ENCODE measurements at regions not wholly inside any gene's neighbourhood (a gene's known extent, or its start where the extent isn't known, plus 50 kb on each side); places are given as distances from the start of the nearest gene placed in this dataset.

- H3K36me3 Mint-ChIP-seq (ENCODE audit: low read depth): no peaks in the 10 kb centered on the region
- intact Hi-C loops (cut with micrococcal nuclease): no loop called here
- H3K9me3 Mint-ChIP-seq: peaks cover 3% of the 10 kb centered on the region
- DNase-seq: no peak
- no peaks in the 10 kb centered on the region for H3K4me1 Mint-ChIP-seq
- H3K4me3 Mint-ChIP-seq: no peak overlapping the region
- no peak overlapping the region for H3K27ac Mint-ChIP-seq
- no peaks in the 10 kb centered on the region for H3K27me3 Mint-ChIP-seq
Observed at GRCh38 chr4:174040287-174040686, 243.2 kb downstream of the FBXO8 start.

GRCh38 chr4:174038481-174038880 is 245.0 kb downstream of the FBXO8 start:
- H3K36me3 Mint-ChIP-seq (ENCODE audit: low read depth): no peaks in the 10 kb centered on the region
- H3K27ac Mint-ChIP-seq: no peak overlapping the region
- H3K27me3 Mint-ChIP-seq: no peaks in the 10 kb centered on the region
- intact Hi-C loops (cut with micrococcal nuclease): no loop called here
- no peak overlapping the region for H3K4me3 Mint-ChIP-seq
- no peaks in the 10 kb centered on the region for H3K4me1 Mint-ChIP-seq
- DNase-seq: no peak
- H3K9me3 Mint-ChIP-seq: no peaks in the 10 kb centered on the region

GRCh38 chr4:174037631-174038030 is 245.8 kb downstream of the FBXO8 start:
- Mint-ChIP-seq H3K4me1 (no peaks in the 10 kb centered on the region), H3K36me3 (ENCODE audit: low read depth) (no peaks in the 10 kb centered on the region), H3K27ac (no peak overlapping the region), H3K9me3 (no peaks in the 10 kb centered on the region), H3K27me3 (no peaks in the 10 kb centered on the region), H3K4me3 (no peak overlapping the region)
- no peak for DNase-seq
- intact Hi-C loops (cut with micrococcal nuclease): no loop called here

GRCh38 chr4:174037049-174037448 is 246.4 kb downstream of the FBXO8 start:
- H3K9me3 Mint-ChIP-seq: no peaks in the 10 kb centered on the region
- no peaks in the 10 kb centered on the region for H3K4me1 Mint-ChIP-seq
- no peaks in the 10 kb centered on the region for H3K36me3 Mint-ChIP-seq (ENCODE audit: low read depth)
- no peak overlapping the region for H3K4me3 Mint-ChIP-seq
- no peak for DNase-seq
- H3K27ac Mint-ChIP-seq: no peak overlapping the region
- H3K27me3 Mint-ChIP-seq: no peaks in the 10 kb centered on the region
- intact Hi-C loops (cut with micrococcal nuclease): no loop called here

GRCh38 chr4:174036576-174036975 is 246.9 kb downstream of the FBXO8 start:
- no peaks in the 10 kb centered on the region for H3K27me3 Mint-ChIP-seq

GRCh38 chr4:174036111-174036510 is 247.4 kb downstream of the FBXO8 start:
- H3K36me3 Mint-ChIP-seq (ENCODE audit: low read depth): no peaks in the 10 kb centered on the region
- intact Hi-C loops (cut with micrococcal nuclease): no loop called here
- no peaks in the 10 kb centered on the region for H3K4me1 Mint-ChIP-seq
- no peak for DNase-seq
- H3K27me3 Mint-ChIP-seq: no peaks in the 10 kb centered on the region
- H3K9me3 Mint-ChIP-seq: no peaks in the 10 kb centered on the region
- no peak overlapping the region for H3K27ac Mint-ChIP-seq
- H3K4me3 Mint-ChIP-seq: no peak overlapping the region

More at GRCh38 chr4:174036576-174036975, 246.9 kb downstream of the FBXO8 start:
- H3K27ac Mint-ChIP-seq: no peak overlapping the region
- DNase-seq: no peak
- no peaks in the 10 kb centered on the region for H3K36me3 Mint-ChIP-seq (ENCODE audit: low read depth)
- no peak overlapping the region for H3K4me3 Mint-ChIP-seq
- intact Hi-C loops (cut with micrococcal nuclease): no loop called here
- H3K4me1 Mint-ChIP-seq: no peaks in the 10 kb centered on the region
- H3K9me3 Mint-ChIP-seq: no peaks in the 10 kb centered on the region

- intact Hi-C loops (cut with micrococcal nuclease): no loop called here
- no peaks in the 10 kb centered on the region for H3K4me1 Mint-ChIP-seq
- H3K4me3 Mint-ChIP-seq: no peak overlapping the region
- H3K27ac Mint-ChIP-seq: no peak overlapping the region
- no peaks in the 10 kb centered on the region for H3K9me3 Mint-ChIP-seq
- no peaks in the 10 kb centered on the region for H3K27me3 Mint-ChIP-seq
- H3K36me3 Mint-ChIP-seq (ENCODE audit: low read depth): no peaks in the 10 kb centered on the region
- DNase-seq: no peak
Observed at GRCh38 chr4:174023641-174024040, 259.8 kb downstream of the FBXO8 start.

GRCh38 chr4:174018236-174018635 is 265.2 kb downstream of the FBXO8 start:
- H3K27ac Mint-ChIP-seq: no peak overlapping the region
- no peak for DNase-seq
- H3K9me3 Mint-ChIP-seq: no peaks in the 10 kb centered on the region
- intact Hi-C loops (cut with micrococcal nuclease): no loop called here
- no peaks in the 10 kb centered on the region for H3K27me3 Mint-ChIP-seq
- H3K4me1 Mint-ChIP-seq: no peaks in the 10 kb centered on the region
- H3K4me3 Mint-ChIP-seq: no peak overlapping the region
- H3K36me3 Mint-ChIP-seq (ENCODE audit: low read depth): no peaks in the 10 kb centered on the region

- Mint-ChIP-seq H3K9me3 (no peaks in the 10 kb centered on the region), H3K4me3 (no peak overlapping the region), H3K27ac (no peak overlapping the region), H3K36me3 (ENCODE audit: low read depth) (no peaks in the 10 kb centered on the region), H3K4me1 (no peaks in the 10 kb centered on the region), H3K27me3 (no peaks in the 10 kb centered on the region)
- intact Hi-C loops (cut with micrococcal nuclease): no loop called here
- DNase-seq: no peak
Observed at GRCh38 chr4:174016251-174016650, 267.2 kb downstream of the FBXO8 start.

- no peaks in the 10 kb centered on the region for H3K36me3 Mint-ChIP-seq (ENCODE audit: low read depth)
- DNase-seq: no peak
- H3K4me3 Mint-ChIP-seq: no peak overlapping the region
- intact Hi-C loops (cut with micrococcal nuclease): no loop called here
- no peak overlapping the region for H3K27ac Mint-ChIP-seq
- H3K9me3 Mint-ChIP-seq: no peaks in the 10 kb centered on the region
- no peaks in the 10 kb centered on the region for H3K27me3 Mint-ChIP-seq
- no peaks in the 10 kb centered on the region for H3K4me1 Mint-ChIP-seq
Observed at GRCh38 chr4:174012886-174013259, 270.6 kb downstream of the FBXO8 start.

- H3K4me1 Mint-ChIP-seq: no peaks in the 10 kb centered on the region
- H3K27me3 Mint-ChIP-seq: no peaks in the 10 kb centered on the region
- H3K4me3 Mint-ChIP-seq: no peak overlapping the region
- intact Hi-C loops (cut with micrococcal nuclease): no loop called here
- no peak for DNase-seq
- no peaks in the 10 kb centered on the region for H3K36me3 Mint-ChIP-seq (ENCODE audit: low read depth)
- H3K9me3 Mint-ChIP-seq: no peaks in the 10 kb centered on the region
- no peak overlapping the region for H3K27ac Mint-ChIP-seq
Observed at GRCh38 chr4:174012135-174012885, 271.2 kb downstream of the FBXO8 start.

- no peak for DNase-seq
- Mint-ChIP-seq H3K27me3 (no peaks in the 10 kb centered on the region), H3K4me1 (no peaks in the 10 kb centered on the region), H3K36me3 (ENCODE audit: low read depth) (no peaks in the 10 kb centered on the region), H3K9me3 (no peaks in the 10 kb centered on the region), H3K4me3 (no peak overlapping the region), H3K27ac (no peak overlapping the region)
- intact Hi-C loops (cut with micrococcal nuclease): no loop called here
Observed at GRCh38 chr4:174010547-174010946, 272.9 kb downstream of the FBXO8 start.

- DNase-seq: no peak
- Mint-ChIP-seq H3K9me3 (no peaks in the 10 kb centered on the region), H3K4me3 (no peak overlapping the region), H3K4me1 (no peaks in the 10 kb centered on the region), H3K27me3 (no peaks in the 10 kb centered on the region), H3K27ac (no peak overlapping the region), H3K36me3 (ENCODE audit: low read depth) (no peaks in the 10 kb centered on the region)
- intact Hi-C loops (cut with micrococcal nuclease): no loop called here
Observed at GRCh38 chr4:174009686-174010451, 273.6 kb downstream of the FBXO8 start.

- no peaks in the 10 kb centered on the region for H3K36me3 Mint-ChIP-seq (ENCODE audit: low read depth)
- no peaks in the 10 kb centered on the region for H3K27me3 Mint-ChIP-seq
- no peaks in the 10 kb centered on the region for H3K9me3 Mint-ChIP-seq
- no peak overlapping the region for H3K4me3 Mint-ChIP-seq
- DNase-seq: no peak
- no peak overlapping the region for H3K27ac Mint-ChIP-seq
- no peaks in the 10 kb centered on the region for H3K4me1 Mint-ChIP-seq
- intact Hi-C loops (cut with micrococcal nuclease): no loop called here
Observed at GRCh38 chr4:174005422-174005821, 278.0 kb downstream of the FBXO8 start.

All from activated CD4-positive, alpha-beta T cell treated with anti-CD3 and anti-CD28 coated beads, Interleukin-2, amount 10 ng/mL, durations not matched to agents 24 days and 14 days (primary cell).